K562 (cell line): ENCODE measurements at regions not wholly inside any gene's neighbourhood (a gene's known extent, or its start where the extent isn't known, plus 50 kb on each side); places are given as distances from the start of the nearest gene placed in this dataset.

Experiments
- CHCHD3 ChIP-seq: fragments of 250-450 bp; sonication (Bioruptor Pico); IDR thresholded peaks from 2 replicates; pipeline ENCODE4 v2.1.2; 2022; ENCODE audit warnings: mild to moderate bottlenecking
- CREM ChIP-seq: IDR thresholded peaks from 2 replicates; pipeline ENCODE4 v1.6.1; 2014; ENCODE audit warnings: antibody characterized with exemption, low read depth
- NR4A1 ChIP-seq, 2 experiments: fragments of 250-450 bp in 1 of 2; fragments of 450-650 bp in 1 of 2; sonication (Bioruptor Pico) in 1 of 2; IDR thresholded peaks; 2 replicates each; pipeline versions ENCODE4 v1.4.0 to v1.6.1; 2016 to 2020; ENCODE audit warnings: mild to moderate bottlenecking in 2 of 2, missing compliant biosample characterization in 1 of 2, missing genetic modification characterization in 1 of 2, moderate library complexity in 1 of 2
- SMARCA5 ChIP-seq: fragments of 450-650 bp; IDR thresholded peaks from 2 replicates; pipeline ENCODE4 v1.6.1; 2016
- ZNF766 ChIP-seq: fragments of 200-800 bp; sonication (Bioruptor generic); conservative IDR thresholded peaks from 2 replicates; pipeline ENCODE4 v1.6.1; 2016; ENCODE audit warnings: missing genetic modification characterization, missing compliant biosample characterization
- TF ChIP-seq, protein P1 (sequence below): IDR thresholded peaks from 3 replicates; pipeline ENCODE4 v1.6.1; 2011; ENCODE audit warnings: borderline replicate concordance, mild to moderate bottlenecking; ENCODE audit not compliant: insufficient read length, insufficient read depth
- TF ChIP-seq, protein P2 (sequence below), 2 experiments: fragments of 250-450 bp in 1 of 2; fragments of 450-650 bp in 1 of 2; sonication (Bioruptor Pico) in 1 of 2; IDR thresholded peaks; 2 replicates each; pipeline versions ENCODE4 v1.6.1 to v1.8.0; 2016 to 2021; ENCODE audit warnings: mild to moderate bottlenecking in 2 of 2, moderate library complexity in 2 of 2, missing compliant biosample characterization in 1 of 2, missing genetic modification characterization in 1 of 2
- TF ChIP-seq, protein P3 (sequence below): fragments of 250-450 bp; sonication (Bioruptor Pico); IDR thresholded peaks from 2 replicates; pipeline ENCODE4 v1.5.0; 2022; ENCODE audit warnings: mild to moderate bottlenecking
- TF ChIP-seq, protein P4 (sequence below): sonication (generic); formaldehyde crosslinking; IDR thresholded peaks from 2 replicates; pipeline ENCODE4 v1.8.0; 2023; ENCODE audit warnings: mild to moderate bottlenecking, missing genetic modification reagents

DNA sequence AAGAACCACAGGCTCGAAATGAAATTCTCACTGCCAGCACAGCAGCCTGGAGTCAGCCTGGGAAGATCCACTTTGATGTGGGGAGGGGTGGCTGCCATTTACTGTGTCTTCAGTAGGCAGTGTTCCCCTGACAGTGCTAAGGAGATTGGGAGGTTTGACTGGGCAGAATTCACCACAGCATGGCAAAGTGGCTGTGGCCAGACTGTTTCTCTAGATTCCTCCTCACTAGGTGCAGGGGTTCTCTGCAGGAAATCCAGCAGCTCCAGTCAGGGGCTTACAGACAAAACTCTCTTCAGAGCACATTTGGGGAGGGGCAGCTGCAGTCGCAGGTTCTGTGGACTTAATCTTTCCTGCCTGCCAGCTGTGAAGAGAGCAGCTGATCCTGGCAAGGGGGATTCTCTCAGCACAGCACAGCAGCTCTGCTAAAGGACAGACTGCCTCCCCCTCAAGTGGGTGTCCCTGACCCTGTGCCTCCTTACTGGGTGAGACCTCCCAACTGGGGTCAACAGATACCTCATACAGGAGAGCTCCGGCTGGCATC is 1174.0 kb downstream of the RAPGEF2 start (continued):
- TF ChIP-seq, protein P1, sequence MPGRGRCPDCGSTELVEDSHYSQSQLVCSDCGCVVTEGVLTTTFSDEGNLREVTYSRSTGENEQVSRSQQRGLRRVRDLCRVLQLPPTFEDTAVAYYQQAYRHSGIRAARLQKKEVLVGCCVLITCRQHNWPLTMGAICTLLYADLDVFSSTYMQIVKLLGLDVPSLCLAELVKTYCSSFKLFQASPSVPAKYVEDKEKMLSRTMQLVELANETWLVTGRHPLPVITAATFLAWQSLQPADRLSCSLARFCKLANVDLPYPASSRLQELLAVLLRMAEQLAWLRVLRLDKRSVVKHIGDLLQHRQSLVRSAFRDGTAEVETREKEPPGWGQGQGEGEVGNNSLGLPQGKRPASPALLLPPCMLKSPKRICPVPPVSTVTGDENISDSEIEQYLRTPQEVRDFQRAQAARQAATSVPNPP: no peak
- TF ChIP-seq, protein P2, sequence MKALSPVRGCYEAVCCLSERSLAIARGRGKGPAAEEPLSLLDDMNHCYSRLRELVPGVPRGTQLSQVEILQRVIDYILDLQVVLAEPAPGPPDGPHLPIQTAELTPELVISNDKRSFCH (CRISPR knock-in tag; IDR thresholded peaks at IDR 0.05): no peak
- TF ChIP-seq, protein P2 (tag; IDR thresholded peaks at IDR 0.05): no peak
- TF ChIP-seq NR4A1 (CRISPR knock-in tag; IDR thresholded peaks at IDR 0.05): no peak
- no peak for TF ChIP-seq NR4A1 (tag; IDR thresholded peaks at IDR 0.05)
- no peak for TF ChIP-seq CHCHD3 (CRISPR knock-in tag)
- no peak for TF ChIP-seq SMARCA5
- TF ChIP-seq, protein P3, sequence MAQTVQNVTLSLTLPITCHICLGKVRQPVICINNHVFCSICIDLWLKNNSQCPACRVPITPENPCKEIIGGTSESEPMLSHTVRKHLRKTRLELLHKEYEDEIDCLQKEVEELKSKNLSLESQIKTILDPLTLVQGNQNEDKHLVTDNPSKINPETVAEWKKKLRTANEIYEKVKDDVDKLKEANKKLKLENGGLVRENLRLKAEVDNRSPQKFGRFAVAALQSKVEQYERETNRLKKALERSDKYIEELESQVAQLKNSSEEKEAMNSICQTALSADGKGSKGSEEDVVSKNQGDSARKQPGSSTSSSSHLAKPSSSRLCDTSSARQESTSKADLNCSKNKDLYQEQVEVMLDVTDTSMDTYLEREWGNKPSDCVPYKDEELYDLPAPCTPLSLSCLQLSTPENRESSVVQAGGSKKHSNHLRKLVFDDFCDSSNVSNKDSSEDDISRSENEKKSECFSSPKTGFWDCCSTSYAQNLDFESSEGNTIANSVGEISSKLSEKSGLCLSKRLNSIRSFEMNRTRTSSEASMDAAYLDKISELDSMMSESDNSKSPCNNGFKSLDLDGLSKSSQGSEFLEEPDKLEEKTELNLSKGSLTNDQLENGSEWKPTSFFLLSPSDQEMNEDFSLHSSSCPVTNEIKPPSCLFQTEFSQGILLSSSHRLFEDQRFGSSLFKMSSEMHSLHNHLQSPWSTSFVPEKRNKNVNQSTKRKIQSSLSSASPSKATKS (CRISPR knock-in tag): no peak
- no peak for TF ChIP-seq CREM
- TF ChIP-seq, protein P4, sequence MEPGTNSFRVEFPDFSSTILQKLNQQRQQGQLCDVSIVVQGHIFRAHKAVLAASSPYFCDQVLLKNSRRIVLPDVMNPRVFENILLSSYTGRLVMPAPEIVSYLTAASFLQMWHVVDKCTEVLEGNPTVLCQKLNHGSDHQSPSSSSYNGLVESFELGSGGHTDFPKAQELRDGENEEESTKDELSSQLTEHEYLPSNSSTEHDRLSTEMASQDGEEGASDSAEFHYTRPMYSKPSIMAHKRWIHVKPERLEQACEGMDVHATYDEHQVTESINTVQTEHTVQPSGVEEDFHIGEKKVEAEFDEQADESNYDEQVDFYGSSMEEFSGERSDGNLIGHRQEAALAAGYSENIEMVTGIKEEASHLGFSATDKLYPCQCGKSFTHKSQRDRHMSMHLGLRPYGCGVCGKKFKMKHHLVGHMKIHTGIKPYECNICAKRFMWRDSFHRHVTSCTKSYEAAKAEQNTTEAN: no peak
- no peak for TF ChIP-seq ZNF766 (CRISPR knock-in tag)
